Prostate gland (tissue), 2 donors: ENCODE measurements at regions not wholly inside any gene's neighbourhood (a gene's known extent, or its start where the extent isn't known, plus 50 kb on each side); places are given as distances from the start of the nearest gene placed in this dataset.

Experiments used
- POLR2A ChIP-seq: fragments of 450-650 bp; IDR thresholded peaks from one replicate; pipeline ENCODE4 v1.6.1; 2016; ENCODE audit warnings: antibody characterized with exemption, mild to moderate bottlenecking
- POLR2AphosphoS5 ChIP-seq: sonication (generic); formaldehyde crosslinking; IDR thresholded peaks from one replicate; pipeline ENCODE4 v1.6.1; 2017; ENCODE audit warnings: antibody characterized with exemption
- TF ChIP-seq, protein P1 (sequence below), 4 experiments: fragments of 200-600 bp in 2 of 4; fragments of 450-650 bp in 2 of 4; sonication (generic) in 2 of 4; IDR thresholded peaks; 1 replicate in 3 of 4; 2 replicates in 1 of 4; pipeline ENCODE4 v1.5.1; 2016 to 2019; ENCODE audit warnings: antibody characterized with exemption in 4 of 4, mild to moderate bottlenecking in 2 of 4, moderate library complexity in 2 of 4

DNA sequence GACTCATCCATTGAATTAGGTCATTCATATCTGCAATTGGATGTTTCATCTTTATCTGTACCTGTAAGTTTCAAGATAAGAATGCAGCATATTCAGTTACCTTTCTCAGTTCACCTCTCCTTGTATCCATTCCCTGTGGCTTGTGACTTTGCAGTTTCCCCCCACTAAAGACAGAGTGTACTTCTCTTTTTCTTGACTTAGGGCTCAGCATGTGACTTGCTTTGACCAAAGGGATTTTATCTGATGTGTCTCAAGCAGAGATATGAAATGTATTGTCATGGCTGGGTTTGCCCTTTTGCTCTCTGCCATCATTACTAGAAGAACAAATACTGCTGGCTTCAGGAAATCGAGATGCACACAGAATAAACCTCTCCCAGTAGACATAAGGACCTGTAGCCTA, 754.8 kb downstream of the ADGRL2 start:
- TF ChIP-seq, protein P1, sequence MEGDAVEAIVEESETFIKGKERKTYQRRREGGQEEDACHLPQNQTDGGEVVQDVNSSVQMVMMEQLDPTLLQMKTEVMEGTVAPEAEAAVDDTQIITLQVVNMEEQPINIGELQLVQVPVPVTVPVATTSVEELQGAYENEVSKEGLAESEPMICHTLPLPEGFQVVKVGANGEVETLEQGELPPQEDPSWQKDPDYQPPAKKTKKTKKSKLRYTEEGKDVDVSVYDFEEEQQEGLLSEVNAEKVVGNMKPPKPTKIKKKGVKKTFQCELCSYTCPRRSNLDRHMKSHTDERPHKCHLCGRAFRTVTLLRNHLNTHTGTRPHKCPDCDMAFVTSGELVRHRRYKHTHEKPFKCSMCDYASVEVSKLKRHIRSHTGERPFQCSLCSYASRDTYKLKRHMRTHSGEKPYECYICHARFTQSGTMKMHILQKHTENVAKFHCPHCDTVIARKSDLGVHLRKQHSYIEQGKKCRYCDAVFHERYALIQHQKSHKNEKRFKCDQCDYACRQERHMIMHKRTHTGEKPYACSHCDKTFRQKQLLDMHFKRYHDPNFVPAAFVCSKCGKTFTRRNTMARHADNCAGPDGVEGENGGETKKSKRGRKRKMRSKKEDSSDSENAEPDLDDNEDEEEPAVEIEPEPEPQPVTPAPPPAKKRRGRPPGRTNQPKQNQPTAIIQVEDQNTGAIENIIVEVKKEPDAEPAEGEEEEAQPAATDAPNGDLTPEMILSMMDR (IDR thresholded peaks at IDR 0.05), result no peak
- no peak for TF ChIP-seq POLR2A
- TF ChIP-seq POLR2AphosphoS5, result no peak
